ENCODE measurements at regions not wholly inside any gene's neighbourhood (a gene's known extent, or its start where the extent isn't known, plus 50 kb on each side); places are given as distances from the start of the nearest gene placed in this dataset.

DNA sequence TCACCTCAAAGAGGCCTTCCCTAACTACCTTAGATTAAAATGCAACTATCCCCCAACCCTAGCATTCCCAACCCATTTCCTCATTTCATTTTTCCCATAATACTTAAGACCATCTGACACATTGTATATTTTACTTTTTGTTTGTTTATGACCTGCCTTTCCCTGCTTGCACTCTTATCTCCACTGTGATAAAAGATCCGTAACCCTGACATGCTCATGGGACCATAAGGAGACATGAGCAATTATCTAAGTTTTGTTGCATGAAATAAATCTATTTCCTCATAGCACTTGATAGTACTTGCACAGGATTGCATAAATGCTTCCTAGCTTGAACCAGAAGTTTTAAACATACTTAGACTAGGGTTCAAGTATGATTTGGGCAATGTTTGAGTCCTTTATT lies 323.7 kb downstream of the NPR3 start:
- Histone ChIP-seq H3K4me3 (ENCODE audit: low read depth in 2 of 2, low read length in 1 of 2) (no peak overlapping the region), H3K79me2 (ENCODE audit: insufficient read depth) (peaks cover 96% of the 10 kb centered on the region), H3F3A (replicated peaks; ENCODE audit: insufficient read depth) (peaks cover 52% of the 10 kb centered on the region), H2AFZ (ENCODE audit: low read depth) (no peak overlapping the region), H3K27ac (ENCODE audit: low read depth in 2 of 2, low read length in 1 of 2) (peak overlapping the region in 1 of 2 experiments; percentile 75; a peak in 2 of 4 replicates), H3K9ac (no peak overlapping the region), H4K20me1 (ENCODE audit: insufficient read depth) (no peaks in the 10 kb centered on the region), H3K27me3 (ENCODE audit: insufficient read depth) (no peaks in the 10 kb centered on the region), H3K9me3 (no peaks in the 10 kb centered on the region), H3K36me3 (replicated peaks in 1 of 2; ENCODE audit: control insufficient read depth in 1 of 2, insufficient read depth in 2 of 2, low read length in 1 of 2) (peaks cover 0 to 28% of the 10 kb centered on the region in 2 experiments), H3K4me1 (ENCODE audit: control insufficient read depth in 1 of 2, insufficient read depth in 2 of 2, low read depth in 1 of 2, low read length in 1 of 2) (peaks cover 0 to 15% of the 10 kb centered on the region in 2 experiments; a peak in 1 of 4 replicates), H3K9me2 (no peaks in the 10 kb centered on the region), H3K4me2 (no peak overlapping the region)
- 93% methylated on average over 1 of the region's 1 CpG for WGBS (ENCODE audit: low lambda C conversion rate)
- ChIA-PET POLR2A (no interaction called here), CTCF (no interaction called here)
- DNase-seq = no peak
- TF ChIP-seq EP300 (IDR thresholded peaks at IDR 0.05; ENCODE audit: borderline replicate concordance in 1 of 2, low read depth in 1 of 2, low read length in 1 of 2) (no peak), CTCF (IDR thresholded peaks at IDR 0.05) (no peak), RCOR1 (IDR thresholded peaks at IDR 0.05; ENCODE audit: low read length) (no peak), GATA2 (CRISPR knock-in tag; IDR thresholded peaks at IDR 0.05) (no peak), JUND (IDR thresholded peaks at IDR 0.05) (no peak)

- Histone ChIP-seq H3K9ac (no peak overlapping the region), H3K27me3 (ENCODE audit: insufficient read depth) (no peaks in the 10 kb centered on the region), H4K20me1 (ENCODE audit: insufficient read depth) (no peaks in the 10 kb centered on the region), H3K27ac (ENCODE audit: low read depth in 2 of 2, low read length in 1 of 2) (peak overlapping the region in 1 of 2 experiments; percentile 23; a peak in 1 of 4 replicates), H2AFZ (ENCODE audit: low read depth) (no peak overlapping the region), H3K4me1 (ENCODE audit: control insufficient read depth in 1 of 2, insufficient read depth in 2 of 2, low read depth in 1 of 2, low read length in 1 of 2) (peaks cover 0 to 15% of the 10 kb centered on the region in 2 experiments; a peak in 1 of 4 replicates), H3K79me2 (ENCODE audit: insufficient read depth) (peaks cover 96% of the 10 kb centered on the region), H3K36me3 (replicated peaks in 1 of 2; ENCODE audit: control insufficient read depth in 1 of 2, insufficient read depth in 2 of 2, low read length in 1 of 2) (peaks cover 0 to 38% of the 10 kb centered on the region in 2 experiments), H3K4me3 (ENCODE audit: low read depth in 2 of 2, low read length in 1 of 2) (no peak overlapping the region), H3K4me2 (no peak overlapping the region), H3K9me2 (no peaks in the 10 kb centered on the region), H3K9me3 (no peaks in the 10 kb centered on the region), H3F3A (replicated peaks; ENCODE audit: insufficient read depth) (peaks cover 57% of the 10 kb centered on the region)
- CTCF ChIA-PET = no interaction called here
- POLR2A ChIA-PET = no interaction called here
- DNase-seq = no peak
- WGBS (ENCODE audit: low lambda C conversion rate) = 86% methylated on average over 3 of the region's 3 CpGs
- no peak for TF ChIP-seq EZH2phosphoT487 (IDR thresholded peaks at IDR 0.05; ENCODE audit: borderline replicate concordance, low read depth)
Measured at GRCh38 chr5:33035851-33036527, 324.9 kb downstream of the NPR3 start.

GRCh38 chr5:33037076-33037475 lies 326.0 kb downstream of the NPR3 start:
- H3K4me2 ChIP-seq = no peak overlapping the region
- H3K4me3 ChIP-seq (ENCODE audit: low read depth in 2 of 2, low read length in 1 of 2) = no peak overlapping the region
- ChIA-PET POLR2A (no interaction called here), CTCF (no interaction called here)
- peaks cover 96% of the 10 kb centered on the region for H3K79me2 ChIP-seq (ENCODE audit: insufficient read depth)
- H4K20me1 ChIP-seq (ENCODE audit: insufficient read depth) = no peaks in the 10 kb centered on the region
- no peak overlapping the region for H2AFZ ChIP-seq (ENCODE audit: low read depth)
- H3K9me3 ChIP-seq = no peaks in the 10 kb centered on the region
- H3K4me1 ChIP-seq (ENCODE audit: control insufficient read depth in 1 of 2, insufficient read depth in 2 of 2, low read depth in 1 of 2, low read length in 1 of 2) = peaks cover 0 to 15% of the 10 kb centered on the region in 2 experiments; a peak in 1 of 4 replicates
- H3K27me3 ChIP-seq (ENCODE audit: insufficient read depth) = no peaks in the 10 kb centered on the region
- 0 out of 4 replicates have a peak overlapping the region, but pooled peaks of 1 of the 2 experiments have one; percentile 23 for H3K27ac ChIP-seq (ENCODE audit: low read depth in 2 of 2, low read length in 1 of 2)
- no peak for DNase-seq
- TF ChIP-seq GABPA (IDR thresholded peaks at IDR 0.05; ENCODE audit: low read depth) = no peak
- no peak for TF ChIP-seq FOXJ3 (CRISPR knock-in tag; IDR thresholded peaks at IDR 0.05)
- TF ChIP-seq ZBTB33 (IDR thresholded peaks at IDR 0.05; ENCODE audit: borderline replicate concordance, low read depth) = no peak
- no peak for TF ChIP-seq MEF2A (IDR thresholded peaks at IDR 0.05; ENCODE audit: borderline replicate concordance, low read depth)
- TF ChIP-seq POLR2AphosphoS5 (IDR thresholded peaks at IDR 0.05; ENCODE audit: low read depth, low read length) = no peak
- H3K9me2 ChIP-seq = no peaks in the 10 kb centered on the region
- H3K9ac ChIP-seq = no peak overlapping the region
- peaks cover 56% of the 10 kb centered on the region for H3F3A ChIP-seq (replicated peaks; ENCODE audit: insufficient read depth)
- H3K36me3 ChIP-seq (replicated peaks in 1 of 2; ENCODE audit: control insufficient read depth in 1 of 2, insufficient read depth in 2 of 2, low read length in 1 of 2) = peaks cover 0 to 43% of the 10 kb centered on the region in 2 experiments
- WGBS (ENCODE audit: low lambda C conversion rate) = 59% methylated on average over 1 of the region's 1 CpG
